WTC11 (cell line): ENCODE measurements at regions not wholly inside any gene's neighbourhood (a gene's known extent, or its start where the extent isn't known, plus 50 kb on each side); places are given as distances from the start of the nearest gene placed in this dataset.

Experiments used
- JUN ChIP-seq: sonication (generic); formaldehyde crosslinking; IDR thresholded peaks from 2 replicates; pipeline ENCODE4 v1.8.0; 2023; ENCODE audit warnings: mild to moderate bottlenecking, missing genetic modification reagents
- KAT7 ChIP-seq: sonication (generic); formaldehyde crosslinking; IDR thresholded peaks from 2 replicates; pipeline ENCODE4 v1.8.1; 2023; ENCODE audit warnings: missing genetic modification reagents, mild to moderate bottlenecking, borderline replicate concordance
- NR3C1 ChIP-seq: sonication (generic); formaldehyde crosslinking; conservative IDR thresholded peaks from 2 replicates; pipeline ENCODE4 v1.8.1; 2023; ENCODE audit warnings: low read depth, mild to moderate bottlenecking, missing genetic modification reagents
- TF ChIP-seq, protein P1 (sequence below): fragments of 200-600 bp; IDR thresholded peaks from 2 replicates; pipeline ENCODE4 v1.8.0; 2022; ENCODE audit warnings: antibody characterized with exemption
- TF ChIP-seq, protein P2 (sequence below): sonication (generic); formaldehyde crosslinking; IDR thresholded peaks from 2 replicates; pipeline ENCODE4 v1.8.0; 2022; ENCODE audit warnings: mild to moderate bottlenecking, missing genetic modification reagents
- TF ChIP-seq, protein P3 (sequence below): sonication (generic); formaldehyde crosslinking; IDR thresholded peaks from 2 replicates; pipeline ENCODE4 v1.8.0; 2022; ENCODE audit warnings: mild to moderate bottlenecking, missing genetic modification reagents
- TF ChIP-seq, protein P4 (sequence below): fragments of 250-450 bp; sonication (Bioruptor Pico); IDR thresholded peaks from 2 replicates; pipeline ENCODE4 v1.9.0; 2021; ENCODE audit warnings: moderate library complexity, mild to moderate bottlenecking, inconsistent platforms, borderline replicate concordance

DNA sequence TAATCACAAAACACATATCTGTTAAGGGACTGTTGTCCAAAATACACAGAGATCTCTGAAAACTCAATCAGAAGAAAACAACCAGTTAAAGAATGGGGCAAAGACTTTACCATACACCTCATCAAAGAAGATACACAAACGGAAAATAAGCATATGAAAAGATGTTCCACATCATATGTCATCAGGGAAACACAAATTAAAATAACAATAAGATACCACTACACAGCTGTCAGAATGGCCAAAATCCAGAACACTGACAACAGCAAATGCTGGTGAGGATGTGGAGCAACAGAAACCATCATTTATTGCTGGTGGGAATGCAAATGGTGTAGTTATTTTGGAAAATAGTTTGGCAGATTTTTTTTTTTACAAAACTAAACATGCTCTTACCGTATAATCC lies 220.5 kb upstream of the FOXN3 start:
- no peak for TF ChIP-seq JUN (CRISPR knock-in tag)
- no peak for TF ChIP-seq NR3C1
- no peak for TF ChIP-seq KAT7 (CRISPR knock-in tag)
- TF ChIP-seq, protein P1, sequence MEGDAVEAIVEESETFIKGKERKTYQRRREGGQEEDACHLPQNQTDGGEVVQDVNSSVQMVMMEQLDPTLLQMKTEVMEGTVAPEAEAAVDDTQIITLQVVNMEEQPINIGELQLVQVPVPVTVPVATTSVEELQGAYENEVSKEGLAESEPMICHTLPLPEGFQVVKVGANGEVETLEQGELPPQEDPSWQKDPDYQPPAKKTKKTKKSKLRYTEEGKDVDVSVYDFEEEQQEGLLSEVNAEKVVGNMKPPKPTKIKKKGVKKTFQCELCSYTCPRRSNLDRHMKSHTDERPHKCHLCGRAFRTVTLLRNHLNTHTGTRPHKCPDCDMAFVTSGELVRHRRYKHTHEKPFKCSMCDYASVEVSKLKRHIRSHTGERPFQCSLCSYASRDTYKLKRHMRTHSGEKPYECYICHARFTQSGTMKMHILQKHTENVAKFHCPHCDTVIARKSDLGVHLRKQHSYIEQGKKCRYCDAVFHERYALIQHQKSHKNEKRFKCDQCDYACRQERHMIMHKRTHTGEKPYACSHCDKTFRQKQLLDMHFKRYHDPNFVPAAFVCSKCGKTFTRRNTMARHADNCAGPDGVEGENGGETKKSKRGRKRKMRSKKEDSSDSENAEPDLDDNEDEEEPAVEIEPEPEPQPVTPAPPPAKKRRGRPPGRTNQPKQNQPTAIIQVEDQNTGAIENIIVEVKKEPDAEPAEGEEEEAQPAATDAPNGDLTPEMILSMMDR, result no peak
- TF ChIP-seq, protein P2, sequence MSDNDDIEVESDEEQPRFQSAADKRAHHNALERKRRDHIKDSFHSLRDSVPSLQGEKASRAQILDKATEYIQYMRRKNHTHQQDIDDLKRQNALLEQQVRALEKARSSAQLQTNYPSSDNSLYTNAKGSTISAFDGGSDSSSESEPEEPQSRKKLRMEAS (CRISPR knock-in tag), result no peak
- TF ChIP-seq, protein P3, sequence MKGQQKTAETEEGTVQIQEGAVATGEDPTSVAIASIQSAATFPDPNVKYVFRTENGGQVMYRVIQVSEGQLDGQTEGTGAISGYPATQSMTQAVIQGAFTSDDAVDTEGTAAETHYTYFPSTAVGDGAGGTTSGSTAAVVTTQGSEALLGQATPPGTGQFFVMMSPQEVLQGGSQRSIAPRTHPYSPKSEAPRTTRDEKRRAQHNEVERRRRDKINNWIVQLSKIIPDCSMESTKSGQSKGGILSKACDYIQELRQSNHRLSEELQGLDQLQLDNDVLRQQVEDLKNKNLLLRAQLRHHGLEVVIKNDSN, result no peak
- TF ChIP-seq, protein P4, sequence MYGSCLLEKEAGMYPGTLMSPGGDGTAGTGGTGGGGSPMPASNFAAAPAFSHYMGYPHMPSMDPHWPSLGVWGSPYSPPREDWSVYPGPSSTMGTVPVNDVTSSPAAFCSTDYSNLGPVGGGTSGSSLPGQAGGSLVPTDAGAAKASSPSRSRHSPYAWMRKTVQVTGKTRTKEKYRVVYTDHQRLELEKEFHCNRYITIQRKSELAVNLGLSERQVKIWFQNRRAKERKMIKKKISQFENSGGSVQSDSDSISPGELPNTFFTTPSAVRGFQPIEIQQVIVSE (CRISPR knock-in tag), result no peak
